ENCODE measurements at regions not wholly inside any gene's neighbourhood (a gene's known extent, or its start where the extent isn't known, plus 50 kb on each side); places are given as distances from the start of the nearest gene placed in this dataset.

DNA sequence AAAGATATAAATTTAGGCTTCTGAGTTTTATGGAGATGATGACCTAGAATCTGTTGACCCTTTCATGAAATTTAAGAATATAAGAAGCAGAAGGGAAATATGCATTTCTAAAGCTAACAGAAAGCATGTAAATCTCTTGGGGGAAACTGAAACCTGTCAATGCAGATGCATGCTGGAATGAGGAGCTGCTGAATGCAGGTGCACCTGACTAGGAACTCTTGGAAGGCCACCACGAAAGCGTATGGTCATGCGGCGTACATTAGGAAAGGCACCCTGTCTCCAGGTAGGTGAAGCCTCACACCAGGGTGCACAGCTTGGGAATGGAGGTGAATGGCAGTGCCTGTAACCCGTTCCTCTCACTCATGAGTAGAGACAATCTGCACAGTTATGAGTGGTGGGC lies 309.7 kb downstream of the SEC16B start:
- no peak for TF ChIP-seq CTCF (conservative IDR thresholded peaks at IDR 0.05; ENCODE audit: low read depth, low read length)
- TF ChIP-seq EZH2phosphoT487 (IDR thresholded peaks at IDR 0.05; ENCODE audit: borderline replicate concordance, low read length): no peak
- no peak for TF ChIP-seq EZH2 (IDR thresholded peaks at IDR 0.05; ENCODE audit: low read length, unreplicated experiment)

All from PC-3 (cell line).